ENCODE measurements at regions not wholly inside any gene's neighbourhood (a gene's known extent, or its start where the extent isn't known, plus 50 kb on each side); places are given as distances from the start of the nearest gene placed in this dataset.

DNA sequence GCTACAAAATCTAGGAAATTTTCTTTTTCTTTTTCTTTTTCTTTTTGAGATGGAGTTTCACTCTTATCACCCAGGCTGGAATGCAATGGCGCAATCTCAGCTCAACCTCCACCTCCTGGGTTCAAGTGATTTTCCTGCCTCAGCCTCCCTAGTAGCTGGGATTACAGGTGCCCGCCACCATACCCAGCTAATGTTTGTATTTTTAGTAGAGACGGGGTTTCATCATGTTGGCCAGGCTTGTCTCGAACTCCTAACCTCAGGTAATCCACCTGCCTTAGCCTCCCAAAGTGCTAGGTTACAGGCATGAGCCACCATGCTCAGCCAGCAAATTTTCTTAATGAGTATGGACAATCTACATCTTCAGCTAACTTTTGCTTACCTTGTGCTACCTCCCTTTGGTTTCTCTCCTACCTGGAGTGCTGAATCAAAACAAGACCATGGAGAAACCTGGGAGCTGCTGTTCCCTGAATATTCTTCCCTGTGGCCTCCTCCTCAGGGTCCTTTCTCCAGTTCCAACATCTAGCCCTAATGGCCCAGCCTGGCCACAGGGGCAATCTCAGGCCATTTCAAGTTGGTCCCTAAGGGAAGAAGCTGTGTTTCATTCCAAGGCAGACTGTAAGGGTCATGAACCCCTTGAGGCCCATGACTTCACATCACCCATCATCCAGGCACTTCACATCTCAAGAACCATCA lies 74.6 kb upstream of the EGLN3 start:
- H2BK12ac ChIP-seq (ENCODE audit: low read length in 2 of 2) = no peak overlapping the region
- no peak overlapping the region for H2AK5ac ChIP-seq (ENCODE audit: low read length, severe bottlenecking)
- H3K18ac ChIP-seq (ENCODE audit: low read depth in 1 of 2, low read length in 2 of 2) = no peak overlapping the region
- H3K4me1 ChIP-seq (ENCODE audit: control insufficient read depth, insufficient read depth, low read depth, low read length) = no peaks in the 10 kb centered on the region
- H3K9ac ChIP-seq (ENCODE audit: low read length) = no peak overlapping the region
- no peak overlapping the region for H2BK120ac ChIP-seq (ENCODE audit: low read depth, low read length)
- no peak for DNase-seq
- no peak overlapping the region for H4K8ac ChIP-seq (ENCODE audit: low read length)
- H3K79me1 ChIP-seq (replicated peaks; ENCODE audit: low read length, poor library complexity, severe bottlenecking) = no peaks in the 10 kb centered on the region
- no peaks in the 10 kb centered on the region for H3K9me3 ChIP-seq (ENCODE audit: control insufficient read depth, low read length)
- no peak overlapping the region for H3K4ac ChIP-seq (ENCODE audit: low read depth in 1 of 2, low read length in 2 of 2)
- no peak overlapping the region for H2BK15ac ChIP-seq (ENCODE audit: low read depth, poor library complexity, severe bottlenecking)
- H3K27me3 ChIP-seq (ENCODE audit: control insufficient read depth in 1 of 2, insufficient read depth in 1 of 2, low read length in 2 of 2) = peaks cover under 1 to 6% of the 10 kb centered on the region in 2 experiments
- H3K14ac ChIP-seq (ENCODE audit: low read length in 2 of 2) = no peak overlapping the region
- H3K23ac ChIP-seq (ENCODE audit: low read length in 2 of 2) = no peak overlapping the region
- no peak overlapping the region for H3K27ac ChIP-seq (ENCODE audit: low read length, poor library complexity, severe bottlenecking)
- H2AFZ ChIP-seq (ENCODE audit: low read depth, low read length) = no peak overlapping the region
- H3K36me3 ChIP-seq (ENCODE audit: control insufficient read depth in 1 of 2, insufficient read depth in 2 of 2, low read depth in 1 of 2, low read length in 2 of 2) = no peaks in the 10 kb centered on the region
- WGBS = 93% methylated on average over 4 of the region's 4 CpGs
- no peak overlapping the region for H3K4me3 ChIP-seq (ENCODE audit: insufficient read depth in 1 of 2, low read depth in 1 of 2, low read length in 2 of 2)
- H2BK5ac ChIP-seq (ENCODE audit: low read depth, low read length, poor library complexity, severe bottlenecking) = no peak overlapping the region
- no peak overlapping the region for H4K91ac ChIP-seq (ENCODE audit: low read length)
- no peak overlapping the region for H3K4me2 ChIP-seq (ENCODE audit: low read length, poor library complexity, severe bottlenecking)

DNA sequence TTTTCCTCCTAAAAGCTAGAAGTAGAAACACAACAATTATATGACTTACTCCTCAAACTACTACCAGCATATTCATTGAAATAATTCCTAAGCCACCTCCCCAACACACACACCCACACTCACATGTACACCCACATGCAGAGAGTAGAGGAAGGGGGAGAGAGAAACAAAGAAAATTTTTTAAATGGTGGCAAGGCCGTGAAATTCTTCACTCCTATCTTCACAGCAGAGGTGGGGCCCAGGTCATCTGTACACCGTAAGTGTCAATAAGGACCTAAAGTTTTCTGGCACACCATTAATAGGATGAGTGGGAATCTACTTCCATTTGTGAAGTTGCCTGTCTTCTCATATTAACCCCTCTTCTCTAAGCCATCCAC lies 73.9 kb upstream of the EGLN3 start:
- H3K4me1 ChIP-seq (ENCODE audit: control insufficient read depth, insufficient read depth, low read depth, low read length) = no peaks in the 10 kb centered on the region
- no peak overlapping the region for H4K91ac ChIP-seq (ENCODE audit: low read length)
- H2BK120ac ChIP-seq (ENCODE audit: low read depth, low read length) = no peak overlapping the region
- DNase-seq = no peak
- no peaks in the 10 kb centered on the region for H3K36me3 ChIP-seq (ENCODE audit: control insufficient read depth in 1 of 2, insufficient read depth in 2 of 2, low read depth in 1 of 2, low read length in 2 of 2)
- no peak overlapping the region for H3K27ac ChIP-seq (ENCODE audit: low read length, poor library complexity, severe bottlenecking)
- no peak overlapping the region for H3K14ac ChIP-seq (ENCODE audit: low read length in 2 of 2)
- no peak overlapping the region for H2AFZ ChIP-seq (ENCODE audit: low read depth, low read length)
- H2BK5ac ChIP-seq (ENCODE audit: low read depth, low read length, poor library complexity, severe bottlenecking) = no peak overlapping the region
- no peak overlapping the region for H3K9ac ChIP-seq (ENCODE audit: low read length)
- H3K18ac ChIP-seq (ENCODE audit: low read depth in 1 of 2, low read length in 2 of 2) = no peak overlapping the region
- WGBS = 0% methylated on average over 1 of the region's 2 CpGs
- no peak overlapping the region for H3K4me3 ChIP-seq (ENCODE audit: insufficient read depth in 1 of 2, low read depth in 1 of 2, low read length in 2 of 2)
- no peak overlapping the region for H3K23ac ChIP-seq (ENCODE audit: low read length in 2 of 2)
- no peak overlapping the region for H4K8ac ChIP-seq (ENCODE audit: low read length)
- H3K4me2 ChIP-seq (ENCODE audit: low read length, poor library complexity, severe bottlenecking) = no peak overlapping the region
- H2BK12ac ChIP-seq (ENCODE audit: low read length in 2 of 2) = no peak overlapping the region
- no peak overlapping the region for H2AK5ac ChIP-seq (ENCODE audit: low read length, severe bottlenecking)
- no peaks in the 10 kb centered on the region for H3K79me1 ChIP-seq (replicated peaks; ENCODE audit: low read length, poor library complexity, severe bottlenecking)
- no peaks in the 10 kb centered on the region for H3K9me3 ChIP-seq (ENCODE audit: control insufficient read depth, low read length)
- no peak overlapping the region for H3K4ac ChIP-seq (ENCODE audit: low read depth in 1 of 2, low read length in 2 of 2)
- H3K27me3 ChIP-seq (ENCODE audit: control insufficient read depth in 1 of 2, insufficient read depth in 1 of 2, low read length in 2 of 2) = peaks cover 6 to 8% of the 10 kb centered on the region in 2 experiments
- no peak overlapping the region for H2BK15ac ChIP-seq (ENCODE audit: low read depth, poor library complexity, severe bottlenecking)

DNA sequence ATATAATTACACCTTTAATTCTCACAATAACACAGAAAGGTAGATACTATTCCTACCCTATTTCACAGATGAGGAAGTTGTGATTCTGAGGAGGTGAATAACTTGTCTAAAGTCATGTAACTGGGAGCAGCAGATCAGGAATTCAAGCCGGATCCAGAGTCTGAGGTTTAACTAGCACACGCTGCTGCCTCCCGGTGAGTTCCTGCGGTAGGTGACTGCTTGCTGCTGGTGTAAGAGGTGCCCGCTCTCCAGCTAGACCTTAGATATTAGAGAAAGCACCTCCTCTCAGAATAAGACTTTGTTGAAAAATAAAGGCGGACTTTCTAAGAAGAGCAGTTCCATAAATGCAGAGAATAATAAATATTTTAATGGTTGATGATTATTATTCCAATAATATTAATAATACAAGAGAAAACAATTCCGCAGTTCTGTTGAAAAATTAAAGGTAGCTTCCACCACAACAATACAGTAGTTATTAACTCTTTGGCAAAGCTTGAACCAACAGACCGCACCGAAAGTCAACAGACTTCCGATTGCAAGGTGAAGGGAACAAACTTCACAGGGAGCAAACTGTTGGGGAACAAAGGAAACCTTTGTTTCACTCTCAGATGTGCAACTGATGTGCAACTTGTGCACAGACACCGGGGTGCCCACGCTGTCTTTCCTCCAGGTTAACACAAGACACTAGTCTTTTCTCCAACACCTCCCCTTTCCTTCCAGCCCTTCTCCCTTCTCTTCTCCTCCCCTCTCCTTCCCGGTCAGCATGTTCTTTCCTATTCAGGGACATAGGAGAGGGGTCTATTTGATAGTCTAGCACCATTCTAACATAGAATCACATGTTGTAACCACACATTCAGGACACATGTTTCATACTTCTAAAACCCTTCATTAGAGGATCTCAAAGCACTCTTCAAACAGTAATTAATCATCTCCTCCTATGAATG lies 73.2 kb upstream of the EGLN3 start:
- no peak overlapping the region for H4K91ac ChIP-seq (ENCODE audit: low read length)
- no peak overlapping the region for H3K18ac ChIP-seq (ENCODE audit: low read depth in 1 of 2, low read length in 2 of 2)
- H3K27me3 ChIP-seq (ENCODE audit: control insufficient read depth in 1 of 2, insufficient read depth in 1 of 2, low read length in 2 of 2) = peaks cover 6 to 9% of the 10 kb centered on the region in 2 experiments
- H3K9me3 ChIP-seq (ENCODE audit: control insufficient read depth, low read length) = no peaks in the 10 kb centered on the region
- H2BK12ac ChIP-seq (ENCODE audit: low read length in 2 of 2) = no peak overlapping the region
- no peak overlapping the region for H2AK5ac ChIP-seq (ENCODE audit: low read length, severe bottlenecking)
- H2BK120ac ChIP-seq (ENCODE audit: low read depth, low read length) = no peak overlapping the region
- H4K8ac ChIP-seq (ENCODE audit: low read length) = no peak overlapping the region
- no peaks in the 10 kb centered on the region for H3K4me1 ChIP-seq (ENCODE audit: control insufficient read depth, insufficient read depth, low read depth, low read length)
- no peak overlapping the region for H3K14ac ChIP-seq (ENCODE audit: low read length in 2 of 2)
- H3K79me1 ChIP-seq (replicated peaks; ENCODE audit: low read length, poor library complexity, severe bottlenecking) = no peaks in the 10 kb centered on the region
- no peak overlapping the region for H3K27ac ChIP-seq (ENCODE audit: low read length, poor library complexity, severe bottlenecking)
- H2AFZ ChIP-seq (ENCODE audit: low read depth, low read length) = no peak overlapping the region
- DNase-seq = no peak
- no peak overlapping the region for H3K4me3 ChIP-seq (ENCODE audit: insufficient read depth in 1 of 2, low read depth in 1 of 2, low read length in 2 of 2)
- H2BK5ac ChIP-seq (ENCODE audit: low read depth, low read length, poor library complexity, severe bottlenecking) = no peak overlapping the region
- WGBS = 97% methylated on average over 11 of the region's 13 CpGs
- no peaks in the 10 kb centered on the region for H3K36me3 ChIP-seq (ENCODE audit: control insufficient read depth in 1 of 2, insufficient read depth in 2 of 2, low read depth in 1 of 2, low read length in 2 of 2)
- no peak overlapping the region for H3K23ac ChIP-seq (ENCODE audit: low read length in 2 of 2)
- H3K4me2 ChIP-seq (ENCODE audit: low read length, poor library complexity, severe bottlenecking) = no peak overlapping the region
- H3K9ac ChIP-seq (ENCODE audit: low read length) = no peak overlapping the region
- H2BK15ac ChIP-seq (ENCODE audit: low read depth, poor library complexity, severe bottlenecking) = no peak overlapping the region
- H3K4ac ChIP-seq (ENCODE audit: low read depth in 1 of 2, low read length in 2 of 2) = no peak overlapping the region

DNA sequence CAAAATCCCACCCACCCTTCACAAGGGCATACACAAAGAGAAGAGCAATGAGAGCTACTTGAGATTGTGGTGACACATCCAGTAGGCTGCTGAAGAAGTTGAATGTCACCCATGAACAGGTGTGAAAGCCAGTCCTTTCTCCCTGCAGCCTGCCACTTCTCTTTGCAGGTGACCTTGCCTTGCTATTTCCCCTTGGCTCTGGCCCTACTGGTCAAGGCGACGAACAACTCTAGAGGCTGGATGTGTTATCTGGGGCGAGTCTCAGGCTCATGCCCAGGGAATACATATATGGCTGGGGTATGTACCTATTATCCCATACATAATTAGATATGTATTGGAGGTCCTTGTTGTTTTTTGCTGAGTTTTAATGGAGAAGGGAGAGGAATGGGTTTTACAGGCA lies 70.2 kb upstream of the EGLN3 start:
- Histone ChIP-seq H3K4me1 (ENCODE audit: control insufficient read depth, insufficient read depth, low read depth, low read length) (no peaks in the 10 kb centered on the region), H3K23ac (ENCODE audit: low read length in 2 of 2) (no peak overlapping the region), H3K4ac (ENCODE audit: low read depth in 1 of 2, low read length in 2 of 2) (no peak overlapping the region), H3K36me3 (ENCODE audit: control insufficient read depth in 1 of 2, insufficient read depth in 2 of 2, low read depth in 1 of 2, low read length in 2 of 2) (no peaks in the 10 kb centered on the region), H4K91ac (ENCODE audit: low read length) (no peak overlapping the region), H3K4me2 (ENCODE audit: low read length, poor library complexity, severe bottlenecking) (no peak overlapping the region), H3K14ac (ENCODE audit: low read length in 2 of 2) (peak overlapping the region in 1 of 2 experiments; percentile 86), H3K18ac (ENCODE audit: low read depth in 1 of 2, low read length in 2 of 2) (no peak overlapping the region), H3K27me3 (ENCODE audit: control insufficient read depth in 1 of 2, insufficient read depth in 1 of 2, low read length in 2 of 2) (peaks cover 6 to 9% of the 10 kb centered on the region in 2 experiments), H2BK120ac (ENCODE audit: low read depth, low read length) (no peak overlapping the region), H2BK15ac (ENCODE audit: low read depth, poor library complexity, severe bottlenecking) (no peak overlapping the region), H3K27ac (ENCODE audit: low read length, poor library complexity, severe bottlenecking) (no peak overlapping the region), H3K4me3 (ENCODE audit: insufficient read depth in 1 of 2, low read depth in 1 of 2, low read length in 2 of 2) (no peak overlapping the region), H2BK12ac (ENCODE audit: low read length in 2 of 2) (no peak overlapping the region), H2AFZ (ENCODE audit: low read depth, low read length) (no peak overlapping the region), H2BK5ac (ENCODE audit: low read depth, low read length, poor library complexity, severe bottlenecking) (no peak overlapping the region), H4K8ac (ENCODE audit: low read length) (no peak overlapping the region), H3K79me1 (replicated peaks; ENCODE audit: low read length, poor library complexity, severe bottlenecking) (no peaks in the 10 kb centered on the region), H3K9ac (ENCODE audit: low read length) (no peak overlapping the region), H3K9me3 (ENCODE audit: control insufficient read depth, low read length) (no peaks in the 10 kb centered on the region), H2AK5ac (ENCODE audit: low read length, severe bottlenecking) (no peak overlapping the region)
- no peak for DNase-seq
- 92% methylated on average over 2 of the region's 3 CpGs for WGBS

Measured in mesenchymal stem cell (in vitro differentiated cells and primary cell).